HEK293 (cell line): ENCODE measurements at regions not wholly inside any gene's neighbourhood (a gene's known extent, or its start where the extent isn't known, plus 50 kb on each side); places are given as distances from the start of the nearest gene placed in this dataset.
"Not testable (repeated sequence)": the region's sequence is repeated elsewhere in the genome, so short reads cannot be mapped to it uniquely, and the experiment has no call there.

Experiments
- CTCF ChIP-seq: fragments of 450-650 bp; formaldehyde crosslinking; IDR thresholded peaks from 2 replicates; pipeline ENCODE4 v1.5.1; 2016; ENCODE audit warnings: missing biosample characterization, missing genetic modification characterization
- ZBTB8A ChIP-seq: fragments of 450-650 bp; formaldehyde crosslinking; IDR thresholded peaks from 2 replicates; pipeline ENCODE4 v1.5.1; 2016; ENCODE audit warnings: missing biosample characterization, missing genetic modification characterization
- ZSCAN23 ChIP-seq: fragments of 450-650 bp; formaldehyde crosslinking; IDR thresholded peaks from 2 replicates; pipeline ENCODE4 v1.5.1; 2016; ENCODE audit warnings: missing biosample characterization, missing genetic modification characterization

GRCh38 chr9:65403072-65403471 is 118.1 kb upstream of the FOXD4L5 start:
- TF ChIP-seq ZBTB8A (tag by site-specific recombination); ZSCAN23; CTCF (tag by site-specific recombination): not testable (repeated sequence)
